K562 (cell line): ENCODE measurements at regions not wholly inside any gene's neighbourhood (a gene's known extent, or its start where the extent isn't known, plus 50 kb on each side); places are given as distances from the start of the nearest gene placed in this dataset.

ENCODE experiments used
- ATAC-seq: fragments of 200-7000 bp; cut with Tn5 transposase; 3 replicates; pipeline ENCODE4 v1.9.1; 2020; ENCODE audit warnings: moderate library complexity
- BruUV-seq: library from RNA; stranded (reverse); fragments of 400-500 nt; replicated peaks from 2 replicates; lab custom pipeline; 2021; lab: Mats Ljungman, UMichigan
- CTCF ChIA-PET: fragments of 300-600 bp; formaldehyde crosslinking; extraction: SDS; loops from one replicate; lab custom pipeline; 2021; ENCODE audit warnings: low intra/inter-chr PET ratio; lab: Yijun Ruan, JAX
- POLR2A ChIA-PET: fragments of 300-600, 350-650 bp; sonication (Branson Sonifier 250); formaldehyde crosslinking; extraction: SDS; loops from one replicate; lab custom pipeline; 2021; ENCODE audit warnings: antibody characterized with exemption, inconsistent platforms; lab: Yijun Ruan, JAX
- DNase-seq, 4 experiments: peaks; one replicate each; pipeline versions ENCODE4 v3.0.0 to v3.0.0-alpha.2; 2011 to 2018; ENCODE audit warnings: low spot score in 3 of 4, mixed read lengths in 3 of 4; ENCODE audit errors: extremely low read depth in 1 of 4
- FAIRE-seq: peaks from 2 replicates; lab custom pipeline; 2011; peaks lifted over from hg19 to GRCh38; lab: Jason Lieb, UNC
- H2AFZ ChIP-seq: 2 replicates; pipeline ENCODE4 v1.6.0; 2011; ENCODE audit warnings: low read depth, low read length, control low read depth, inconsistent platforms
- H3K27ac ChIP-seq: fragments of 200-600 bp; 3 replicates; pipeline ENCODE4 v1.8.0; 2011; ENCODE audit warnings: low read depth, mild to moderate bottlenecking, control low read depth, inconsistent platforms, low read length, moderate library complexity, mixed read lengths; ENCODE audit errors: extremely low read depth
- H3K27me3 ChIP-seq, 2 experiments: fragments of 300-600 bp in 1 of 2; 2 replicates in 1 of 2; 3 replicates in 1 of 2; pipeline versions ENCODE4 v1.6.0 to v1.8.0; 2011; ENCODE audit warnings: inconsistent platforms in 2 of 2, low read length in 2 of 2, mild to moderate bottlenecking in 1 of 2, mixed read lengths in 1 of 2, moderate library complexity in 1 of 2; ENCODE audit not compliant: control insufficient read depth in 2 of 2, insufficient read depth in 2 of 2
- H3K36me3 ChIP-seq: fragments of 300-600 bp; 3 replicates; pipeline ENCODE4 v1.8.0; 2011; ENCODE audit warnings: mild to moderate bottlenecking, low read length, inconsistent platforms; ENCODE audit not compliant: control insufficient read depth, insufficient read depth
- H3K4me1 ChIP-seq, 2 experiments: fragments of 200-600 bp in 1 of 2; replicated peaks in 1 of 2; 2 replicates in 1 of 2; 3 replicates in 1 of 2; pipeline versions ENCODE4 v1.5.1 to v1.8.0; 2011; ENCODE audit warnings: inconsistent platforms in 2 of 2, low read length in 2 of 2, mild to moderate bottlenecking in 1 of 2, mixed read lengths in 1 of 2, moderate library complexity in 1 of 2; ENCODE audit not compliant: control insufficient read depth in 2 of 2, insufficient read depth in 2 of 2
- H3K4me2 ChIP-seq: 2 replicates; pipeline ENCODE4 v1.6.1; 2011; ENCODE audit warnings: low read length, control low read depth, inconsistent platforms, mixed read lengths; ENCODE audit not compliant: insufficient read depth
- H3K4me3 ChIP-seq: fragments of 200-600 bp; sonication (generic), shearing (Covaris generic); 2 replicates; pipeline ENCODE4 v1.5.1; 2016; ENCODE audit warnings: control low read depth, inconsistent platforms
- H3K79me2 ChIP-seq: fragments of 200-600 bp; 3 replicates; pipeline ENCODE4 v1.8.0; 2011; ENCODE audit warnings: low read length, inconsistent platforms; ENCODE audit not compliant: control insufficient read depth, insufficient read depth
- H3K9ac ChIP-seq, 2 experiments: 2 replicates each; pipeline versions ENCODE4 v1.6.0 to v1.6.1; 2011; ENCODE audit warnings: low read depth in 2 of 2, low read length in 2 of 2, control low read depth in 1 of 2, inconsistent platforms in 1 of 2, mild to moderate bottlenecking in 1 of 2, mixed read lengths in 1 of 2; ENCODE audit not compliant: insufficient read depth in 1 of 2
- H3K9me1 ChIP-seq: one replicate; pipeline ENCODE4 v1.6.0; 2011; ENCODE audit warnings: inconsistent platforms, mild to moderate bottlenecking, low read length, moderate library complexity; ENCODE audit not compliant: control insufficient read depth, insufficient read depth
- H3K9me3 ChIP-seq: replicated peaks from 2 replicates; pipeline ENCODE4 v1.5.1; 2011; ENCODE audit warnings: low read depth, low read length, inconsistent platforms; ENCODE audit not compliant: control insufficient read depth, insufficient read depth
- H4K20me1 ChIP-seq: replicated peaks from 2 replicates; pipeline ENCODE4 v1.6.1; 2011; ENCODE audit warnings: low read length, inconsistent platforms, mixed read lengths; ENCODE audit not compliant: control insufficient read depth, insufficient read depth
- BCOR ChIP-seq: fragments of 450-650 bp; IDR thresholded peaks from 2 replicates; pipeline ENCODE4 v1.6.1; 2016
- CEBPZ ChIP-seq: fragments of 150-350 bp; IDR thresholded peaks from 2 replicates; pipeline ENCODE4 v1.6.1; 2014; ENCODE audit warnings: low read depth, mild to moderate bottlenecking, low read length, borderline replicate concordance
- E2F6 ChIP-seq, 2 experiments: IDR thresholded peaks; 2 replicates each; pipeline ENCODE4 v1.6.1; 2011; ENCODE audit warnings: borderline replicate concordance in 1 of 2, control low read depth in 1 of 2, low read depth in 1 of 2, low read length in 1 of 2, mild to moderate bottlenecking in 1 of 2, mixed read lengths in 1 of 2, moderate library complexity in 1 of 2; ENCODE audit not compliant: insufficient read depth in 1 of 2, insufficient read length in 1 of 2, poor library complexity in 1 of 2, severe bottlenecking in 1 of 2; ENCODE audit errors: extremely low read depth in 1 of 2
- ETV6 ChIP-seq, 3 experiments: fragments of 150-350 bp in 1 of 3; sonication (generic) in 1 of 3; formaldehyde crosslinking in 1 of 3; IDR thresholded peaks; 2 replicates each; pipeline versions ENCODE4 v1.6.1 to v1.8.0; 2014 to 2022; ENCODE audit warnings: borderline replicate concordance in 2 of 3, low read depth in 2 of 3, antibody characterized with exemption in 1 of 3, low read length in 1 of 3, mild to moderate bottlenecking in 1 of 3, missing genetic modification reagents in 1 of 3
- HDAC1 ChIP-seq, 2 experiments: fragments of 450-650 bp; IDR thresholded peaks; 2 replicates each; pipeline ENCODE4 v1.6.1; 2016 to 2017; ENCODE audit warnings: inconsistent platforms in 1 of 2, mild to moderate bottlenecking in 1 of 2, moderate library complexity in 1 of 2
- RAD51 ChIP-seq: fragments of 450-650 bp; IDR thresholded peaks from 2 replicates; pipeline ENCODE4 v1.7.1; 2016; ENCODE audit warnings: low read depth, mild to moderate bottlenecking, borderline replicate concordance
- SLC30A9 ChIP-seq: fragments of 250-450 bp; sonication (Bioruptor Pico); IDR thresholded peaks from 2 replicates; pipeline ENCODE4 v1.8.0; 2022; ENCODE audit warnings: mild to moderate bottlenecking, moderate library complexity
- UBTF ChIP-seq, 2 experiments: IDR thresholded peaks; 2 replicates each; pipeline ENCODE4 v1.6.1; 2012; ENCODE audit warnings: improper control_type of control experiment in 2 of 2, low read depth in 2 of 2, low read length in 2 of 2, borderline replicate concordance in 1 of 2
- ZBTB2 ChIP-seq: fragments of 450-650 bp; IDR thresholded peaks from 2 replicates; pipeline ENCODE4 v1.6.1; 2016; ENCODE audit warnings: antibody characterized with exemption
- ZFX ChIP-seq: sonication (generic); formaldehyde crosslinking; IDR thresholded peaks from 2 replicates; pipeline ENCODE4 v1.8.0; 2022; ENCODE audit warnings: mild to moderate bottlenecking, missing genetic modification reagents, moderate library complexity
- ZNF431 ChIP-seq: sonication (generic); formaldehyde crosslinking; IDR thresholded peaks from 2 replicates; pipeline ENCODE4 v1.8.0; 2022; ENCODE audit warnings: mild to moderate bottlenecking, missing genetic modification reagents
- WGBS: fragments of 100-300 bp; shearing (Covaris generic); methylation state at CpG from one replicate; pipeline ENCODE4 v1.1.6; 2016; ENCODE audit warnings: low coverage, mixed read lengths; ENCODE audit not compliant: insufficient coverage; ENCODE audit errors: missing lambda C conversion rate; 5-methylcytosine and 5-hydroxymethylcytosine counted together
- in situ Hi-C: fragments of 300-500 bp; cut with MboI; formaldehyde crosslinking; loops from 4 replicates; pipeline ENCODE4 v1.15.0; 2018; ENCODE audit warnings: inconsistent platforms, mixed read lengths
- intact Hi-C: fragments of 100-400 bp; cut with micrococcal nuclease; formaldehyde crosslinking; loops from 2 replicates; pipeline ENCODE4 v1.14.2; 2022

GRCh38 chr1:189206617-189207016, 1271.0 kb downstream of the BRINP3 start (continued):
- TF ChIP-seq BCOR (no peak), ZNF431 (CRISPR knock-in tag) (no peak)

- intact Hi-C loops (loop anchor here (5.0 kb wide), 1 partner anchor 59 kb away; no protein-coding TSS in a partner anchor), in situ Hi-C loops (no loop called here)
- BruUV-seq: no TSS peak
- H3K36me3 ChIP-seq: no peaks in the 10 kb centered on the region
- 31% methylated on average over 3 of the region's 3 CpGs for WGBS
- ATAC-seq: no peak
- H4K20me1 ChIP-seq: no peaks in the 10 kb centered on the region
- no peak for DNase-seq
- H3K4me3 ChIP-seq: no peak overlapping the region
- H3K9me3 ChIP-seq: no peaks in the 10 kb centered on the region
- CTCF ChIA-PET: no interaction called here
- no peak overlapping the region for H3K4me2 ChIP-seq
- H3K27me3 ChIP-seq: no peaks in the 10 kb centered on the region
- no peak overlapping the region for H2AFZ ChIP-seq
- no peaks in the 10 kb centered on the region for H3K9me1 ChIP-seq
- no peak for FAIRE-seq
- H3K27ac ChIP-seq: no peak overlapping the region
- POLR2A ChIA-PET: interaction anchor here (2.3 kb wide), 2 partner anchors 36 to 62 kb away, joined by 5 to 7 read pairs; no protein-coding TSS in a partner anchor
- H3K79me2 ChIP-seq: no peaks in the 10 kb centered on the region
- H3K4me1 ChIP-seq: no peaks in the 10 kb centered on the region
- H3K9ac ChIP-seq: no peak overlapping the region
- TF ChIP-seq RAD51: no peak
- TF ChIP-seq E2F6 (IDR thresholded peaks at IDR 0.05; ENCODE audit: borderline replicate concordance in 1 of 2, extremely low read depth in 1 of 2, insufficient read depth in 1 of 2, insufficient read length in 1 of 2, low read depth in 1 of 2, low read length in 1 of 2, poor library complexity in 1 of 2, severe bottlenecking in 1 of 2): no peak
- TF ChIP-seq ETV6 (IDR thresholded peaks at IDR 0.05; ENCODE audit: borderline replicate concordance in 1 of 2, low read depth in 2 of 2, low read length in 1 of 2): no peak
- TF ChIP-seq ETV6 (CRISPR knock-in tag; IDR thresholded peaks at IDR 0.05; ENCODE audit: borderline replicate concordance): no peak
- no peak for TF ChIP-seq SLC30A9
- no peak for TF ChIP-seq ZFX
- TF ChIP-seq UBTF (IDR thresholded peaks at IDR 0.05; ENCODE audit: borderline replicate concordance in 1 of 2, low read depth in 2 of 2, low read length in 2 of 2): no peak
- no peak for TF ChIP-seq HDAC1 (IDR thresholded peaks at IDR 0.05)
- no peak for TF ChIP-seq CEBPZ
- TF ChIP-seq ZBTB2: no peak
Measured at GRCh38 chr1:189211742-189212141, 1265.9 kb downstream of the BRINP3 start.
